A549 (cell line): ENCODE measurements at regions not wholly inside any gene's neighbourhood (a gene's known extent, or its start where the extent isn't known, plus 50 kb on each side); places are given as distances from the start of the nearest gene placed in this dataset.
"Not testable (repeated sequence)": the region's sequence is repeated elsewhere in the genome, so short reads cannot be mapped to it uniquely, and the experiment has no call there.

ENCODE experiments used
- CBX2 ChIP-seq: fragments of 200-600 bp; sonication (generic); IDR thresholded peaks from 2 replicates; pipeline ENCODE4 v1.6.1; 2016; ENCODE audit warnings: low read depth, mild to moderate bottlenecking, borderline replicate concordance
- CBX8 ChIP-seq: fragments of 200-600 bp; sonication (generic); IDR thresholded peaks from 2 replicates; pipeline ENCODE4 v1.6.1; 2016
- EP300 ChIP-seq, 2 experiments: fragments of >200 bp; sonication (Bioruptor Twin); formaldehyde crosslinking; IDR thresholded peaks; 2 replicates in 1 of 2; 3 replicates in 1 of 2; pipeline ENCODE4 v1.6.1; 2016 to 2017
- JUNB ChIP-seq: fragments of >200 bp; sonication (Bioruptor Twin); formaldehyde crosslinking; IDR thresholded peaks from 2 replicates; pipeline ENCODE4 v1.6.1; 2016
- MAZ ChIP-seq: fragments of 150-350 bp; IDR thresholded peaks from 2 replicates; pipeline ENCODE4 v1.6.1; 2014; ENCODE audit warnings: antibody characterized with exemption, low read depth, low read length, borderline replicate concordance
- MYC ChIP-seq: IDR thresholded peaks from 2 replicates; pipeline ENCODE4 v1.6.1; 2012; ENCODE audit warnings: mild to moderate bottlenecking, inconsistent platforms, low read length, improper control_type of control experiment, borderline replicate concordance
- POLR2A ChIP-seq: IDR thresholded peaks from 2 replicates; pipeline ENCODE4 v1.6.1; 2012; ENCODE audit warnings: mild to moderate bottlenecking, low read length
- POLR2AphosphoS2 ChIP-seq: conservative IDR thresholded peaks from 2 replicates; pipeline ENCODE4 v1.6.1; 2012; ENCODE audit warnings: low read length, improper control_type of control experiment, inconsistent platforms
- RAD21 ChIP-seq, 2 experiments: fragments of >200 bp in 1 of 2; sonication (Bioruptor Twin) in 1 of 2; formaldehyde crosslinking in 1 of 2; IDR thresholded peaks in 1 of 2; conservative IDR thresholded peaks in 1 of 2; 2 replicates in 1 of 2; 3 replicates in 1 of 2; pipeline ENCODE4 v1.6.1; 2012 to 2018; ENCODE audit warnings: inconsistent platforms in 1 of 2
- REST ChIP-seq: fragments of 200-600 bp; sonication (generic); IDR thresholded peaks from 2 replicates; pipeline ENCODE4 v1.6.1; 2016; ENCODE audit warnings: antibody characterized with exemption, mild to moderate bottlenecking, moderate library complexity
- RFX5 ChIP-seq: fragments of 450-650 bp; IDR thresholded peaks from 2 replicates; pipeline ENCODE4 v1.7.1; 2014; ENCODE audit warnings: antibody characterized with exemption, mild to moderate bottlenecking, moderate library complexity
- SMC3 ChIP-seq: fragments of >200 bp; sonication (Bioruptor Twin); formaldehyde crosslinking; IDR thresholded peaks from 3 replicates; pipeline ENCODE4 v1.6.1; 2018; ENCODE audit warnings: inconsistent platforms
- TF ChIP-seq, protein P1 (sequence below): fragments of >200 bp; sonication (Bioruptor Twin); formaldehyde crosslinking; IDR thresholded peaks from 3 replicates; pipeline ENCODE4 v1.5.1; 2016

- TF ChIP-seq RFX5; CBX8; REST; POLR2A; MAZ; CBX2; POLR2AphosphoS2; MYC; RAD21 (conservative IDR thresholded peaks at IDR 0.05 in 1 of 2, IDR thresholded peaks at IDR 0.05 in 1 of 2); EP300 (IDR thresholded peaks at IDR 0.05); SMC3; JUNB: not testable (repeated sequence)
- TF ChIP-seq, protein P1, sequence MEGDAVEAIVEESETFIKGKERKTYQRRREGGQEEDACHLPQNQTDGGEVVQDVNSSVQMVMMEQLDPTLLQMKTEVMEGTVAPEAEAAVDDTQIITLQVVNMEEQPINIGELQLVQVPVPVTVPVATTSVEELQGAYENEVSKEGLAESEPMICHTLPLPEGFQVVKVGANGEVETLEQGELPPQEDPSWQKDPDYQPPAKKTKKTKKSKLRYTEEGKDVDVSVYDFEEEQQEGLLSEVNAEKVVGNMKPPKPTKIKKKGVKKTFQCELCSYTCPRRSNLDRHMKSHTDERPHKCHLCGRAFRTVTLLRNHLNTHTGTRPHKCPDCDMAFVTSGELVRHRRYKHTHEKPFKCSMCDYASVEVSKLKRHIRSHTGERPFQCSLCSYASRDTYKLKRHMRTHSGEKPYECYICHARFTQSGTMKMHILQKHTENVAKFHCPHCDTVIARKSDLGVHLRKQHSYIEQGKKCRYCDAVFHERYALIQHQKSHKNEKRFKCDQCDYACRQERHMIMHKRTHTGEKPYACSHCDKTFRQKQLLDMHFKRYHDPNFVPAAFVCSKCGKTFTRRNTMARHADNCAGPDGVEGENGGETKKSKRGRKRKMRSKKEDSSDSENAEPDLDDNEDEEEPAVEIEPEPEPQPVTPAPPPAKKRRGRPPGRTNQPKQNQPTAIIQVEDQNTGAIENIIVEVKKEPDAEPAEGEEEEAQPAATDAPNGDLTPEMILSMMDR: not testable (repeated sequence)
Measured at GRCh38 chr1:149241272-149241671, 137.9 kb upstream of the NBPF9 start.
